H7 (cell line): ENCODE measurements at regions not wholly inside any gene's neighbourhood (a gene's known extent, or its start where the extent isn't known, plus 50 kb on each side); places are given as distances from the start of the nearest gene placed in this dataset.

Source experiments
- DNase-seq: peaks from one replicate; pipeline ENCODE4 v3.0.0; 2012
- H3K27me3 ChIP-seq: 2 replicates; pipeline ENCODE4 v1.6.0; 2011; ENCODE audit warnings: mild to moderate bottlenecking, low read length; ENCODE audit not compliant: control insufficient read depth, insufficient read depth
- H3K36me3 ChIP-seq: replicated peaks from 2 replicates; pipeline ENCODE4 v1.5.1; 2011; ENCODE audit warnings: low read length; ENCODE audit not compliant: control insufficient read depth, insufficient read depth
- H3K4me3 ChIP-seq: 2 replicates; pipeline ENCODE4 v1.5.1; 2011; ENCODE audit warnings: low read depth, mild to moderate bottlenecking, control low read depth, low read length, moderate library complexity; ENCODE audit not compliant: insufficient read depth

GRCh38 chr5:18197734-18198133 lies 563.5 kb downstream of the TAF11L14 start:
- DNase-seq, result no peak
- Histone ChIP-seq H3K36me3 (no peaks in the 10 kb centered on the region), H3K4me3 (no peak overlapping the region), H3K27me3 (no peaks in the 10 kb centered on the region)

GRCh38 chr5:18202164-18202563 lies 567.9 kb downstream of the TAF11L14 start:
- Histone ChIP-seq H3K36me3 (no peaks in the 10 kb centered on the region), H3K4me3 (no peak overlapping the region), H3K27me3 (no peaks in the 10 kb centered on the region)
- DNase-seq, result no peak

GRCh38 chr5:18203296-18203695 lies 569.0 kb downstream of the TAF11L14 start:
- no peaks in the 10 kb centered on the region for H3K36me3 ChIP-seq
- H3K27me3 ChIP-seq, result no peaks in the 10 kb centered on the region
- DNase-seq, result no peak
- H3K4me3 ChIP-seq, result no peak overlapping the region

GRCh38 chr5:18213666-18214065 lies 579.4 kb downstream of the TAF11L14 start:
- Histone ChIP-seq H3K36me3 (no peaks in the 10 kb centered on the region), H3K27me3 (no peaks in the 10 kb centered on the region), H3K4me3 (no peak overlapping the region)
- no peak for DNase-seq

- H3K36me3 ChIP-seq, result no peaks in the 10 kb centered on the region
- H3K27me3 ChIP-seq, result no peaks in the 10 kb centered on the region
- H3K4me3 ChIP-seq, result no peak overlapping the region
- DNase-seq, result no peak
These were observed 581.8 kb downstream of the TAF11L14 start for GRCh38 chr5:18216016-18216415.

GRCh38 chr5:18216729-18217128 lies 582.5 kb downstream of the TAF11L14 start:
- H3K4me3 ChIP-seq, result no peak overlapping the region
- DNase-seq, result no peak
- H3K27me3 ChIP-seq, result no peaks in the 10 kb centered on the region
- H3K36me3 ChIP-seq, result no peaks in the 10 kb centered on the region

GRCh38 chr5:18219241-18219640 lies 585.0 kb downstream of the TAF11L14 start:
- Histone ChIP-seq H3K36me3 (no peaks in the 10 kb centered on the region), H3K4me3 (no peak overlapping the region), H3K27me3 (no peaks in the 10 kb centered on the region)
- DNase-seq, result no peak

- DNase-seq, result no peak
- Histone ChIP-seq H3K27me3 (no peaks in the 10 kb centered on the region), H3K36me3 (no peaks in the 10 kb centered on the region), H3K4me3 (no peak overlapping the region)
These were observed 586.4 kb downstream of the TAF11L14 start for GRCh38 chr5:18220631-18221030.

- Histone ChIP-seq H3K36me3 (no peaks in the 10 kb centered on the region), H3K4me3 (no peak overlapping the region), H3K27me3 (no peaks in the 10 kb centered on the region)
- no peak for DNase-seq
These were observed 602.1 kb downstream of the TAF11L14 start for GRCh38 chr5:18236386-18236785.

GRCh38 chr5:18238321-18238720 lies 604.1 kb downstream of the TAF11L14 start:
- H3K4me3 ChIP-seq, result no peak overlapping the region
- no peaks in the 10 kb centered on the region for H3K27me3 ChIP-seq
- no peaks in the 10 kb centered on the region for H3K36me3 ChIP-seq
- no peak for DNase-seq

- Histone ChIP-seq H3K4me3 (no peak overlapping the region), H3K36me3 (no peaks in the 10 kb centered on the region), H3K27me3 (no peaks in the 10 kb centered on the region)
- DNase-seq, result no peak
These were observed 606.7 kb downstream of the TAF11L14 start for GRCh38 chr5:18240971-18241370.

- Histone ChIP-seq H3K4me3 (no peak overlapping the region), H3K36me3 (no peaks in the 10 kb centered on the region), H3K27me3 (no peaks in the 10 kb centered on the region)
- no peak for DNase-seq
These were observed 609.6 kb downstream of the TAF11L14 start for GRCh38 chr5:18243846-18244245.

GRCh38 chr5:18244309-18244708 lies 610.0 kb downstream of the TAF11L14 start:
- Histone ChIP-seq H3K36me3 (no peaks in the 10 kb centered on the region), H3K27me3 (no peaks in the 10 kb centered on the region), H3K4me3 (no peak overlapping the region)
- no peak for DNase-seq

- no peak for DNase-seq
- H3K27me3 ChIP-seq, result no peaks in the 10 kb centered on the region
- no peaks in the 10 kb centered on the region for H3K36me3 ChIP-seq
- H3K4me3 ChIP-seq, result no peak overlapping the region
These were observed 618.3 kb downstream of the TAF11L14 start for GRCh38 chr5:18252559-18252958.

GRCh38 chr5:18264126-18264882 lies 630.0 kb downstream of the TAF11L14 start:
- Histone ChIP-seq H3K27me3 (no peaks in the 10 kb centered on the region), H3K36me3 (no peaks in the 10 kb centered on the region), H3K4me3 (no peak overlapping the region)
- DNase-seq, result no peak
